Large intestine (tissue), 3 donors: ENCODE measurements at regions not wholly inside any gene's neighbourhood (a gene's known extent, or its start where the extent isn't known, plus 50 kb on each side); places are given as distances from the start of the nearest gene placed in this dataset.
A peak's percentile ranks its signal among the peaks of the same experiment; 100 is the strongest.
"Not testable (repeated sequence)": the region's sequence is repeated elsewhere in the genome, so short reads cannot be mapped to it uniquely, and the experiment has no call there.

ENCODE experiments used
- DNase-seq, 2 donors: peaks; one replicate each; pipeline versions ENCODE4 v3.0.0 to v3.0.0-alpha.2; 2013
- H3K27ac ChIP-seq: one replicate; pipeline ENCODE4 v1.5.1; 2013; ENCODE audit warnings: low read length
- H3K27me3 ChIP-seq: 2 replicates; pipeline ENCODE4 v1.6.1; 2013; ENCODE audit warnings: low read length; ENCODE audit not compliant: control insufficient read depth, insufficient read depth
- H3K36me3 ChIP-seq: 2 replicates; pipeline ENCODE4 v1.6.1; 2013; ENCODE audit warnings: low read length; ENCODE audit not compliant: control insufficient read depth, insufficient read depth
- H3K4me1 ChIP-seq: one replicate; pipeline ENCODE4 v1.6.1; 2013; ENCODE audit warnings: low read length; ENCODE audit not compliant: control insufficient read depth, insufficient read depth
- H3K4me3 ChIP-seq: one replicate; pipeline ENCODE4 v1.5.1; 2013; ENCODE audit warnings: low read length
- H3K9me3 ChIP-seq: one replicate; pipeline ENCODE4 v1.6.1; 2013; ENCODE audit warnings: mild to moderate bottlenecking, low read depth, low read length, moderate library complexity; ENCODE audit not compliant: control insufficient read depth
- WGBS: methylation state at CpG from one replicate; pipeline ENCODE4 v1.1.5; 2013; ENCODE audit warnings: low lambda C conversion rate; ENCODE audit not compliant: insufficient coverage; 5-methylcytosine and 5-hydroxymethylcytosine counted together

- no peaks in the 10 kb centered on the region for H3K9me3 ChIP-seq
- no peak overlapping the region for H3K4me3 ChIP-seq
- H3K36me3 ChIP-seq, result no peaks in the 10 kb centered on the region
- H3K4me1 ChIP-seq, result no peaks in the 10 kb centered on the region
- no peaks in the 10 kb centered on the region for H3K27me3 ChIP-seq
- H3K27ac ChIP-seq, result no peak overlapping the region
- WGBS, result no CpG with 5 or more reads among the region's 4 CpGs
- DNase-seq, result no peak
Observed at GRCh38 chr1:114251573-114251939, 97.9 kb upstream of the SYT6 start.

- no peaks in the 10 kb centered on the region for H3K27me3 ChIP-seq
- H3K27ac ChIP-seq, result no peak overlapping the region
- no peaks in the 10 kb centered on the region for H3K4me1 ChIP-seq
- 100% methylated on average over 1 of the region's 12 CpGs for WGBS
- no peaks in the 10 kb centered on the region for H3K36me3 ChIP-seq
- no peak for DNase-seq
- no peak overlapping the region for H3K4me3 ChIP-seq
- H3K9me3 ChIP-seq, result no peaks in the 10 kb centered on the region
Observed at GRCh38 chr1:114250683-114251572, 97.3 kb upstream of the SYT6 start.

- no peaks in the 10 kb centered on the region for H3K9me3 ChIP-seq
- H3K4me3 ChIP-seq, result no peak overlapping the region
- H3K4me1 ChIP-seq, result no peaks in the 10 kb centered on the region
- no peak overlapping the region for H3K27ac ChIP-seq
- H3K27me3 ChIP-seq, result no peaks in the 10 kb centered on the region
- no peak for DNase-seq
- no CpG with 5 or more reads among the region's 10 CpGs for WGBS
- H3K36me3 ChIP-seq, result no peaks in the 10 kb centered on the region
Observed at GRCh38 chr1:114249691-114250090, 96.0 kb upstream of the SYT6 start.

GRCh38 chr1:114248162-114248561 lies 94.5 kb upstream of the SYT6 start:
- H3K36me3 ChIP-seq, result no peaks in the 10 kb centered on the region
- 100% methylated on average over 1 of the region's 3 CpGs for WGBS
- no peaks in the 10 kb centered on the region for H3K4me1 ChIP-seq
- no peak overlapping the region for H3K4me3 ChIP-seq
- no peaks in the 10 kb centered on the region for H3K27me3 ChIP-seq
- no peak overlapping the region for H3K27ac ChIP-seq
- no peaks in the 10 kb centered on the region for H3K9me3 ChIP-seq
- DNase-seq, result no peak

DNA sequence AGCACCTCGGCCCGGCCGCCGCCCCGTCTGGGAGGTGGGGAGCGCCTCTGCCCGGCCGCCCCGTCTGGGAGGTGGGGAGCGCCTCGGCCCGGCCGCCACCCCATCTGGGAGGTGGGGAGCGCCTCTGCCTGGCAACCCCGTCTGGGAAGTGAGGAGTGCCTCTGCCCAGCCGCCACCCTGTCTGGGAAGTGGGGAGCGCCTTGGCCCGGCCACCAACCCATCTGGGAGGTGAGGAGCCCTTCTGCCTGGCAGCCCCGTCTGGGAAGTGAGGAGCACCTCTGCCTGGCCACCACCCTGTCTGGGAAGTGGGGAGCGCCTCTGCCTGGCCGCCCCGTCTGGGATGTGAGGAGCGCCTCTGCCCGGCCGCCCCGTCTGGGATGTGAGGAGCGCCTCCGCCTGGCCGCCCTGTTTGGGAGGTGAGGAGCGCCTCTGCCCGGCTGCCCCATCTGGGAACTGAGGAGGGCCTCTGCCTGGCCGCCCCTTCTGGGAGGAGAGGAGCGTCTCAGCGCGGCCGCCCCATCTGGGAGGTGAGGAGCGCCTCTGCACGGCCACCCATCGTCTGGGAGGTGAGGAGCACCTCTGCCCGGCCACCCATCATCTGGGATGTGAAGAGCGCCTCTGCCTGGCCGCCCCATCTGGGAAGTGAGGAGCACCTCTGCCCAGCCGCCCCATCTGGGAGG lies 89.0 kb upstream of the SYT6 start:
- no CpG with 5 or more reads among the region's 43 CpGs for WGBS
- not testable (repeated sequence) for H3K4me3 ChIP-seq, H3K27ac ChIP-seq

GRCh38 chr1:114238053-114238452 lies 84.4 kb upstream of the SYT6 start:
- Histone ChIP-seq H3K4me1 (no peaks in the 10 kb centered on the region), H3K27me3 (no peaks in the 10 kb centered on the region), H3K36me3 (no peaks in the 10 kb centered on the region), H3K9me3 (peaks cover 13% of the 10 kb centered on the region), H3K4me3 (no peak overlapping the region), H3K27ac (no peak overlapping the region)
- peak in 1 of 2 donors; percentile 24 for DNase-seq
- no CpG with 5 or more reads among the region's 5 CpGs for WGBS

More for the DNA sequence above, 89.0 kb upstream of the SYT6 start:
- H3K4me1 ChIP-seq, DNase-seq, H3K36me3 ChIP-seq, H3K27me3 ChIP-seq: not testable (repeated sequence)
- peaks cover 13% of the 10 kb centered on the region for H3K9me3 ChIP-seq

- Histone ChIP-seq H3K27me3 (no peaks in the 10 kb centered on the region), H3K27ac (no peak overlapping the region), H3K36me3 (no peaks in the 10 kb centered on the region), H3K4me1 (no peaks in the 10 kb centered on the region), H3K9me3 (no peaks in the 10 kb centered on the region), H3K4me3 (no peak overlapping the region)
- WGBS, result 80% methylated on average over 1 of the region's 7 CpGs
- DNase-seq, result no peak
Observed at GRCh38 chr1:114236517-114236916, 82.8 kb upstream of the SYT6 start.

DNA sequence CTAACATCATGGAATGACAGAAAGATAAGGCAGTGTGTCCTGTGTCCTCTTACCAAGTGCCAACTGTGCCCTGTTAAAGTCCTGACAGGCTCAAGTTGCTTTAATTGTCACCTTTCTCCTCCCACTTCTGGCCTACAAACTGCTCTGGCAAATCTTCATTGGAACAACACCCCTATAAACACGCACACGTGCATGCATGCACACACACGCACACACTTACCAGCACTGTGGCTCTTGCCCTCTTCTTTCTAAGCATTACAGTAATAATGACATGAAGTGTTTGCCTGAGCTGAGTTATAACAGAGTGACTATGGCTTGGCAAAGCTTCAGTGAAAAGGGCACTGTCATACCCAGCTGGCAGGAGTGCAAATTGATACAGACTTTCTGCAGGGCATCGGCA lies 82.3 kb upstream of the SYT6 start:
- Histone ChIP-seq H3K9me3 (no peaks in the 10 kb centered on the region), H3K27ac (no peak overlapping the region), H3K4me3 (no peak overlapping the region), H3K4me1 (no peaks in the 10 kb centered on the region), H3K27me3 (no peaks in the 10 kb centered on the region), H3K36me3 (no peaks in the 10 kb centered on the region)
- whole genome bisulfite sequencing, result 60% methylated on average over 1 of the region's 4 CpGs
- no peak for DNase-seq

DNA sequence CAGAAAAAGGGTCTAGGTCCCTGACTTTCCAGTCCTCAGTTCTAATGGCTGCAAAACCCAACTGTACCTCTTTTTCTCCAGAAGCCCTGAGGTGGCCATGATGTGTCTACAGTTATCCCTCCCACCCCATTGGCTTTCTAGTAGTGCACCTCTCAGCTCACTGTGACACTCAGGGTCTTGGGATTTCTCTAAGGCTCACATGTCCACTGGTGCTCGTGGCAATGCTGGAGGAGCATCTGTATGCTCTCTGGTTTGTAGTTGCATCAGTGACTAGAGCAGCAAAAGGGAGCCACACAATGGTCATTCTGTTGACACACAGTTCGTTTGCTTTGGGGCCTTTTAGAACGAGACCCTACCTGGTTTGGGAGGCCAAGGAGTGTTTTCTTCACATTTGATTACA lies 81.6 kb upstream of the SYT6 start:
- WGBS, result no CpG with 5 or more reads among the region's 3 CpGs
- Histone ChIP-seq H3K4me1 (no peaks in the 10 kb centered on the region), H3K27ac (no peak overlapping the region), H3K9me3 (no peaks in the 10 kb centered on the region), H3K36me3 (no peaks in the 10 kb centered on the region), H3K4me3 (no peak overlapping the region), H3K27me3 (no peaks in the 10 kb centered on the region)
- no peak for DNase-seq

DNA sequence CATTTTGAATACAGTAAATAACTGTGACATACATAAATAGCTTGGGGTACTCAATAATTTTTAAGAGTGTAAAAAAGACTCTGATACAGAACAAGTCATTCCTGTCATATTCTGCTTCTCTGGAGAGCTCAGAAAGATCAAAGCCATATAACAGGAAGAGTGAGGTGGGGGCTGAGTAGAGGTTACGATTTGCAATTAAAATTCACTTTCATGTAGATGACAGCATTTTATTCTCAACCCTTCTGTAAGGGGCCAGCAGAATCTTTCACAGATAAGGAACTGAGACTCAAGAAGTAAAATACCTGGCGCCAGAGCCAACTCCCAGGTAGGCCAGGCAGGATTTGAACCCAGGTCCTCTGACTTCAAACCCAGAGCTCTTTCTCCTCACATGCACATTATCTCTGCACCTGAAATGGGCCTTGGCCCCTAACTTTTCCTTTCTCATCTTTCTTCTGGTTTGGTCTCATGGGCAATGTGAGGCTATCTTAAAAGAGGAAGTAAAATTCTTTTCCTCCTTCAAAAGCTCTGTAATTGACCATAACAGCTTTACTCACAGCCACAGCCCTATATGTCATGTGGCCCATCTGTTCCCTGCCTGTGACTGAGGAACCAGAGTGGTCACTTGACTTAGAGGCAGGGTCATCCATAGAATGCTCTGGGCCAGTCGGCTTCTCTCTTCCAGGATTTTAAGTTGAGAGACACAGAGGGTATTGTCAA lies 80.9 kb upstream of the SYT6 start:
- Histone ChIP-seq H3K9me3 (no peaks in the 10 kb centered on the region), H3K4me3 (no peak overlapping the region), H3K27ac (no peak overlapping the region), H3K36me3 (no peaks in the 10 kb centered on the region), H3K4me1 (no peaks in the 10 kb centered on the region), H3K27me3 (no peaks in the 10 kb centered on the region)
- no CpG with 5 or more reads among the region's 3 CpGs for WGBS
- no peak for DNase-seq
